Femur (tissue), 1 donor: ENCODE measurements at regions not wholly inside any gene's neighbourhood (a gene's known extent, or its start where the extent isn't known, plus 50 kb on each side); places are given as distances from the start of the nearest gene placed in this dataset.
"Not testable (repeated sequence)": the region's sequence is repeated elsewhere in the genome, so short reads cannot be mapped to it uniquely, and the experiment has no call there.

Experiments used
- DNase-seq: peaks from one replicate; pipeline ENCODE4 v3.0.0-alpha.2; 2017

- no peak for DNase-seq
These were observed 135.2 kb upstream of the SALL1 start for GRCh38 chr16:51286272-51286671.

GRCh38 chr16:51276336-51276735, 125.3 kb upstream of the SALL1 start:
- no peak for DNase-seq

GRCh38 chr16:51272420-51272819, 121.3 kb upstream of the SALL1 start:
- no peak for DNase-seq

- DNase-seq = no peak
These were observed 120.2 kb upstream of the SALL1 start for GRCh38 chr16:51271156-51271701.

- no peak for DNase-seq
These were observed 117.2 kb upstream of the SALL1 start for GRCh38 chr16:51268237-51268636.

GRCh38 chr16:51267681-51268080, 116.6 kb upstream of the SALL1 start:
- no peak for DNase-seq

GRCh38 chr16:51262428-51262827, 111.4 kb upstream of the SALL1 start:
- DNase-seq = no peak

GRCh38 chr16:51261919-51262318, 110.8 kb upstream of the SALL1 start:
- no peak for DNase-seq

GRCh38 chr16:51255349-51255972, 104.4 kb upstream of the SALL1 start:
- DNase-seq = no peak

GRCh38 chr16:51254390-51254789, 103.3 kb upstream of the SALL1 start:
- not testable (repeated sequence) for DNase-seq

GRCh38 chr16:51248217-51248616, 97.1 kb upstream of the SALL1 start:
- no peak for DNase-seq

- DNase-seq = no peak
These were observed 94.6 kb upstream of the SALL1 start for GRCh38 chr16:51245658-51245995.

GRCh38 chr16:51244887-51245657, 94.0 kb upstream of the SALL1 start:
- DNase-seq = no peak

- no peak for DNase-seq
These were observed 92.9 kb upstream of the SALL1 start for GRCh38 chr16:51243936-51244436.

GRCh38 chr16:51242296-51242994, 91.4 kb upstream of the SALL1 start:
- no peak for DNase-seq

GRCh38 chr16:51239196-51239595, 88.1 kb upstream of the SALL1 start:
- DNase-seq = no peak

GRCh38 chr16:51237861-51238378, 86.8 kb upstream of the SALL1 start:
- no peak for DNase-seq

GRCh38 chr16:51237207-51237606, 86.1 kb upstream of the SALL1 start:
- DNase-seq = no peak

- DNase-seq = no peak
These were observed 85.5 kb upstream of the SALL1 start for GRCh38 chr16:51236583-51236982.

GRCh38 chr16:51231702-51232101, 80.6 kb upstream of the SALL1 start:
- DNase-seq = no peak

GRCh38 chr16:51230035-51230434, 79.0 kb upstream of the SALL1 start:
- DNase-seq = not testable (repeated sequence)

- DNase-seq = no peak
These were observed 77.1 kb upstream of the SALL1 start for GRCh38 chr16:51228097-51228659.

- no peak for DNase-seq
These were observed 74.8 kb upstream of the SALL1 start for GRCh38 chr16:51225878-51226277.
